Vagina (tissue), 2 donors: ENCODE measurements at regions not wholly inside any gene's neighbourhood (a gene's known extent, or its start where the extent isn't known, plus 50 kb on each side); places are given as distances from the start of the nearest gene placed in this dataset.

Experiments used
- POLR2AphosphoS5 ChIP-seq, 2 donors: sonication (generic); formaldehyde crosslinking; IDR thresholded peaks; one replicate each; pipeline ENCODE4 v1.9.0; 2017; ENCODE audit warnings: antibody characterized with exemption in 2 of 2, mild to moderate bottlenecking in 2 of 2, low read depth in 1 of 2; ENCODE audit not compliant: insufficient read depth in 1 of 2
- TF ChIP-seq, protein P1 (sequence below), 3 experiments: fragments of 450-650 bp in 2 of 3; fragments of 200-600 bp in 1 of 3; sonication (generic) in 1 of 3; IDR thresholded peaks; one replicate each; pipeline ENCODE4 v1.5.1; 2017 to 2019; ENCODE audit warnings: antibody characterized with exemption in 3 of 3, mild to moderate bottlenecking in 2 of 3, moderate library complexity in 2 of 3

DNA sequence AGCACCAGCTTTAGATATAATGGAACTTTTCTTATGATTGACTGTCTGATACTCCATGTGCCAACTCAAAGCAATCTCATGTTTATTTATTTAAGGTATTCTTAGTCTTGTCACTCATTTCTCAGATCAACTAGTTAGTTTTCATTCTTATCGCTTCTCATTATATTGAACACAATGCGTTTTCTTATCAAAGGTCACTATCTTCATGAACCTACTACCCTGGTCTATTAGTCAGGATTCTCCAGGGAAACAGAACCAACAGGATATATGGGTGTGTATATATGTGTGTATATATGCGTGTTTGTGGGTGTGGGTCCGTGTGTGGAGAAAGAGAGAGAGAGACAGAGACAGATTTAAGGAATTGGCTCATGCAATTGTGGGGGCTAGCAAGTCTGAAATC is 619.9 kb downstream of the ZEB2 start:
- TF ChIP-seq, protein P1, sequence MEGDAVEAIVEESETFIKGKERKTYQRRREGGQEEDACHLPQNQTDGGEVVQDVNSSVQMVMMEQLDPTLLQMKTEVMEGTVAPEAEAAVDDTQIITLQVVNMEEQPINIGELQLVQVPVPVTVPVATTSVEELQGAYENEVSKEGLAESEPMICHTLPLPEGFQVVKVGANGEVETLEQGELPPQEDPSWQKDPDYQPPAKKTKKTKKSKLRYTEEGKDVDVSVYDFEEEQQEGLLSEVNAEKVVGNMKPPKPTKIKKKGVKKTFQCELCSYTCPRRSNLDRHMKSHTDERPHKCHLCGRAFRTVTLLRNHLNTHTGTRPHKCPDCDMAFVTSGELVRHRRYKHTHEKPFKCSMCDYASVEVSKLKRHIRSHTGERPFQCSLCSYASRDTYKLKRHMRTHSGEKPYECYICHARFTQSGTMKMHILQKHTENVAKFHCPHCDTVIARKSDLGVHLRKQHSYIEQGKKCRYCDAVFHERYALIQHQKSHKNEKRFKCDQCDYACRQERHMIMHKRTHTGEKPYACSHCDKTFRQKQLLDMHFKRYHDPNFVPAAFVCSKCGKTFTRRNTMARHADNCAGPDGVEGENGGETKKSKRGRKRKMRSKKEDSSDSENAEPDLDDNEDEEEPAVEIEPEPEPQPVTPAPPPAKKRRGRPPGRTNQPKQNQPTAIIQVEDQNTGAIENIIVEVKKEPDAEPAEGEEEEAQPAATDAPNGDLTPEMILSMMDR (IDR thresholded peaks at IDR 0.05), result no peak
- TF ChIP-seq POLR2AphosphoS5 (IDR thresholded peaks at IDR 0.05; ENCODE audit: insufficient read depth in 1 of 2, low read depth in 1 of 2), result no peak
